HG02623 (cell line): ENCODE measurements at regions not wholly inside any gene's neighbourhood (a gene's known extent, or its start where the extent isn't known, plus 50 kb on each side); places are given as distances from the start of the nearest gene placed in this dataset.
"Not testable (repeated sequence)": the region's sequence is repeated elsewhere in the genome, so short reads cannot be mapped to it uniquely, and the experiment has no call there.

Source experiments
- ATAC-seq: cut with Tn5 transposase; IDR thresholded peaks from one replicate; pipeline ENCODE4 v1.9.1; 2021; ENCODE audit warnings: moderate library complexity; ENCODE audit not compliant: unreplicated experiment

GRCh38 chr6:133046576-133046975 is 194.6 kb upstream of the EYA4 start:
- no peak for ATAC-seq

GRCh38 chr6:133047065-133047665 is 194.0 kb upstream of the EYA4 start:
- ATAC-seq, result no peak

GRCh38 chr6:133047706-133048105 is 193.5 kb upstream of the EYA4 start:
- no peak for ATAC-seq

GRCh38 chr6:133051240-133051639 is 189.9 kb upstream of the EYA4 start:
- no peak for ATAC-seq

- ATAC-seq, result no peak
These were observed 188.7 kb upstream of the EYA4 start for GRCh38 chr6:133052465-133052864.

GRCh38 chr6:133055441-133055966 is 185.7 kb upstream of the EYA4 start:
- ATAC-seq, result no peak

- ATAC-seq, result no peak
These were observed 183.8 kb upstream of the EYA4 start for GRCh38 chr6:133057352-133057751.

GRCh38 chr6:133062077-133062476 is 179.1 kb upstream of the EYA4 start:
- no peak for ATAC-seq

GRCh38 chr6:133062696-133063306 is 178.4 kb upstream of the EYA4 start:
- ATAC-seq, result no peak

- no peak for ATAC-seq
These were observed 173.2 kb upstream of the EYA4 start for GRCh38 chr6:133067960-133068359.

- ATAC-seq, result no peak
These were observed 170.6 kb upstream of the EYA4 start for GRCh38 chr6:133070410-133071043.

GRCh38 chr6:133079901-133080300 is 161.3 kb upstream of the EYA4 start:
- no peak for ATAC-seq

GRCh38 chr6:133083248-133083967 is 157.7 kb upstream of the EYA4 start:
- ATAC-seq, result no peak

- ATAC-seq, result no peak
These were observed 155.7 kb upstream of the EYA4 start for GRCh38 chr6:133085471-133085870.

GRCh38 chr6:133085896-133086295 is 155.3 kb upstream of the EYA4 start:
- ATAC-seq, result no peak

GRCh38 chr6:133088931-133089695 is 152.0 kb upstream of the EYA4 start:
- no peak for ATAC-seq

- no peak for ATAC-seq
These were observed 149.0 kb upstream of the EYA4 start for GRCh38 chr6:133092199-133092598.

GRCh38 chr6:133092771-133093170 is 148.4 kb upstream of the EYA4 start:
- no peak for ATAC-seq

- ATAC-seq, result not testable (repeated sequence)
These were observed 147.9 kb upstream of the EYA4 start for GRCh38 chr6:133093211-133093610.

GRCh38 chr6:133093956-133094355 is 147.2 kb upstream of the EYA4 start:
- ATAC-seq, result no peak

GRCh38 chr6:133097208-133097607 is 143.9 kb upstream of the EYA4 start:
- ATAC-seq, result no peak
